Transverse colon (tissue), 4 donors: ENCODE measurements at regions not wholly inside any gene's neighbourhood (a gene's known extent, or its start where the extent isn't known, plus 50 kb on each side); places are given as distances from the start of the nearest gene placed in this dataset.

Experiments
- POLR2AphosphoS5 ChIP-seq, 3 donors: sonication (generic); formaldehyde crosslinking; IDR thresholded peaks; one replicate each; pipeline ENCODE4 v1.6.1; 2016; ENCODE audit warnings: antibody characterized with exemption in 3 of 3
- TF ChIP-seq, protein P1 (sequence below), 5 experiments: fragments of 200-600 bp in 3 of 5; fragments of 450-650 bp in 2 of 5; sonication (generic) in 3 of 5; IDR thresholded peaks; 1 replicate in 2 of 5; 2 replicates in 3 of 5; pipeline ENCODE4 v1.5.1; 2016 to 2017; ENCODE audit warnings: antibody characterized with exemption in 5 of 5, inconsistent platforms in 3 of 5, mild to moderate bottlenecking in 2 of 5, moderate library complexity in 1 of 5

DNA sequence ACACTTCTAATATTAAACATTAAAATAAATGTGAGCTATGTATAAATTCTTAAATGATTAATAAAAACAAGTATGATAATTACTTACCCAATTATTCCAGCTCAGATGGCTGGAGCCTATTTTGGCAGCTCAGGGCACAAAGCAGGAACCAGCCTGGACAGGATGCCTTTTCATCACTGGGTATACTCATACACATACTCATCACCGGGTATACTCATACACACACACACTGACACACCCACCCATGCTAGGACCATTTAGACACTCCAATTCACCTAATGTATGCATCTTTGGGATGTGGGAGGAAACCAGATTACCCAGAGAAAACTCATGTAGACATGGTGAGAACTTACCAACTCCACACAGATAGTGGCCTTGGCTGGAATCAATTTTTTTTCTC lies 57.9 kb upstream of the CNOT2 start:
- TF ChIP-seq, protein P1, sequence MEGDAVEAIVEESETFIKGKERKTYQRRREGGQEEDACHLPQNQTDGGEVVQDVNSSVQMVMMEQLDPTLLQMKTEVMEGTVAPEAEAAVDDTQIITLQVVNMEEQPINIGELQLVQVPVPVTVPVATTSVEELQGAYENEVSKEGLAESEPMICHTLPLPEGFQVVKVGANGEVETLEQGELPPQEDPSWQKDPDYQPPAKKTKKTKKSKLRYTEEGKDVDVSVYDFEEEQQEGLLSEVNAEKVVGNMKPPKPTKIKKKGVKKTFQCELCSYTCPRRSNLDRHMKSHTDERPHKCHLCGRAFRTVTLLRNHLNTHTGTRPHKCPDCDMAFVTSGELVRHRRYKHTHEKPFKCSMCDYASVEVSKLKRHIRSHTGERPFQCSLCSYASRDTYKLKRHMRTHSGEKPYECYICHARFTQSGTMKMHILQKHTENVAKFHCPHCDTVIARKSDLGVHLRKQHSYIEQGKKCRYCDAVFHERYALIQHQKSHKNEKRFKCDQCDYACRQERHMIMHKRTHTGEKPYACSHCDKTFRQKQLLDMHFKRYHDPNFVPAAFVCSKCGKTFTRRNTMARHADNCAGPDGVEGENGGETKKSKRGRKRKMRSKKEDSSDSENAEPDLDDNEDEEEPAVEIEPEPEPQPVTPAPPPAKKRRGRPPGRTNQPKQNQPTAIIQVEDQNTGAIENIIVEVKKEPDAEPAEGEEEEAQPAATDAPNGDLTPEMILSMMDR (IDR thresholded peaks at IDR 0.05), result no peak
- TF ChIP-seq POLR2AphosphoS5 (IDR thresholded peaks at IDR 0.05), result no peak
